GM23248 (cell line): ENCODE measurements at regions not wholly inside any gene's neighbourhood (a gene's known extent, or its start where the extent isn't known, plus 50 kb on each side); places are given as distances from the start of the nearest gene placed in this dataset.
A peak's percentile ranks its signal among the peaks of the same experiment; 100 is the strongest.
"Not testable (repeated sequence)": the region's sequence is repeated elsewhere in the genome, so short reads cannot be mapped to it uniquely, and the experiment has no call there.

Experiments
- DNase-seq: peaks from one replicate; pipeline ENCODE4 v3.0.0-alpha.2; 2015
- H2AFZ ChIP-seq: fragments of 200-600 bp; sonication (generic); 2 replicates; pipeline ENCODE4 v1.6.1; 2016; ENCODE audit warnings: antibody characterized with exemption
- H3F3A ChIP-seq: fragments of 200-600 bp; sonication (generic); 2 replicates; pipeline ENCODE4 v1.6.1; 2016; ENCODE audit warnings: mild to moderate bottlenecking, antibody characterized with exemption, mixed run types; ENCODE audit not compliant: insufficient read depth
- H3K27ac ChIP-seq: fragments of 200-600 bp; sonication (generic); 2 replicates; pipeline ENCODE4 v1.5.1; 2016; ENCODE audit warnings: mild to moderate bottlenecking
- H3K27me3 ChIP-seq: fragments of 200-600 bp; sonication (generic); replicated peaks from 2 replicates; pipeline ENCODE4 v1.6.1; 2016; ENCODE audit warnings: mild to moderate bottlenecking; ENCODE audit not compliant: insufficient read depth
- H3K36me3 ChIP-seq: fragments of 200-600 bp; sonication (generic); 2 replicates; pipeline ENCODE4 v1.6.1; 2016; ENCODE audit warnings: low read depth, mild to moderate bottlenecking
- H3K4me1 ChIP-seq: fragments of 200-600 bp; sonication (generic); 2 replicates; pipeline ENCODE4 v1.6.1; 2016; ENCODE audit warnings: mild to moderate bottlenecking; ENCODE audit not compliant: insufficient read depth
- H3K4me2 ChIP-seq: fragments of 200-600 bp; sonication (generic); one replicate; pipeline ENCODE4 v1.6.1; 2016; ENCODE audit warnings: mild to moderate bottlenecking; ENCODE audit not compliant: unreplicated experiment
- H3K4me3 ChIP-seq: fragments of 200-600 bp; sonication (generic); 2 replicates; pipeline ENCODE4 v1.5.1; 2016; ENCODE audit warnings: mild to moderate bottlenecking
- H3K79me2 ChIP-seq: fragments of 200-600 bp; sonication (generic); 2 replicates; pipeline ENCODE4 v1.6.1; 2016; ENCODE audit warnings: mild to moderate bottlenecking; ENCODE audit not compliant: insufficient read depth
- H3K9ac ChIP-seq: fragments of 200-600 bp; sonication (generic); 2 replicates; pipeline ENCODE4 v1.6.1; 2016; ENCODE audit warnings: mild to moderate bottlenecking
- H3K9me2 ChIP-seq: fragments of 200-600 bp; sonication (generic); 2 replicates; pipeline ENCODE4 v1.6.1; 2016; ENCODE audit warnings: mixed run types, mild to moderate bottlenecking, moderate library complexity; ENCODE audit not compliant: insufficient read depth
- H3K9me3 ChIP-seq: fragments of 200-600 bp; sonication (generic); one replicate; pipeline ENCODE4 v1.6.1; 2017; ENCODE audit warnings: low read depth
- H4K20me1 ChIP-seq: fragments of 200-600 bp; sonication (generic); 2 replicates; pipeline ENCODE4 v1.6.0; 2016; ENCODE audit not compliant: insufficient read depth
- EZH2 ChIP-seq: fragments of 200-600 bp; sonication (generic); IDR thresholded peaks from 2 replicates; pipeline ENCODE4 v1.6.1; 2018; ENCODE audit warnings: antibody characterized with exemption, mild to moderate bottlenecking; ENCODE audit not compliant: insufficient read depth, poor library complexity, severe bottlenecking
- EZH2phosphoT487 ChIP-seq: fragments of 200-600 bp; sonication (generic); IDR thresholded peaks from 2 replicates; pipeline ENCODE4 v1.6.1; 2018; ENCODE audit warnings: antibody characterized with exemption, moderate library complexity, mild to moderate bottlenecking, low read depth; ENCODE audit not compliant: insufficient read depth
- WGBS, 2 experiments: methylation state at CpG; one replicate each; pipeline ENCODE4 v1.1.6; 2015 to 2017; ENCODE audit warnings: low lambda C conversion rate in 2 of 2, low coverage in 1 of 2; ENCODE audit errors: missing lambda C conversion rate in 2 of 2; 5-methylcytosine and 5-hydroxymethylcytosine counted together
- in situ Hi-C: fragments of 300-500 bp; cut with MboI; formaldehyde crosslinking; loops from 2 replicates; pipeline ENCODE4 v1.15.0; 2020

- H2AFZ ChIP-seq, H3F3A ChIP-seq, H3K9ac ChIP-seq, DNase-seq, H3K27ac ChIP-seq, H4K20me1 ChIP-seq, H3K4me3 ChIP-seq, H3K79me2 ChIP-seq, H3K9me3 ChIP-seq, H3K27me3 ChIP-seq, H3K4me2 ChIP-seq, H3K36me3 ChIP-seq, in situ Hi-C loops, H3K9me2 ChIP-seq, H3K4me1 ChIP-seq: not testable (repeated sequence)
- 74 to 78% methylated on average over 7 of the region's 7 CpGs for WGBS, 2 experiments
Observed at GRCh38 chr12:64552510-64552909, 57.8 kb upstream of the RASSF3 start.

GRCh38 chr12:64553689-64554088 lies 56.6 kb upstream of the RASSF3 start:
- H2AFZ ChIP-seq, H3K4me1 ChIP-seq, H3K9me2 ChIP-seq, DNase-seq, H3K4me3 ChIP-seq, H3K4me2 ChIP-seq, H3K27me3 ChIP-seq, in situ Hi-C loops, H4K20me1 ChIP-seq, H3K36me3 ChIP-seq, H3F3A ChIP-seq, H3K9ac ChIP-seq, H3K9me3 ChIP-seq, H3K79me2 ChIP-seq, H3K27ac ChIP-seq: not testable (repeated sequence)
- 84 to 89% methylated on average over 2 of the region's 2 CpGs for WGBS, 2 experiments

- peak; percentile 17 for DNase-seq
- no peak overlapping the region for H3K4me3 ChIP-seq
- in situ Hi-C loops, result loop anchor here (5.0 kb wide), 1 partner anchor 146 kb away; no protein-coding TSS in a partner anchor
- H3K9me2 ChIP-seq, result no peaks in the 10 kb centered on the region
- H2AFZ ChIP-seq, result no peak overlapping the region
- no peak overlapping the region for H3K27ac ChIP-seq
- H3K4me2 ChIP-seq, result no peak overlapping the region
- H3K36me3 ChIP-seq, result no peaks in the 10 kb centered on the region
- peaks cover 6% of the 10 kb centered on the region for H3K27me3 ChIP-seq
- H3F3A ChIP-seq, result peaks cover 18% of the 10 kb centered on the region
- peaks cover 12% of the 10 kb centered on the region for H3K4me1 ChIP-seq
- H3K9ac ChIP-seq, result no peak overlapping the region
- no peaks in the 10 kb centered on the region for H3K9me3 ChIP-seq
- 82% methylated on average over 4 of the region's 4 CpGs for WGBS, 2 experiments
- no peak for TF ChIP-seq EZH2
- H4K20me1 ChIP-seq, result no peaks in the 10 kb centered on the region
- no peaks in the 10 kb centered on the region for H3K79me2 ChIP-seq
Observed at GRCh38 chr12:64556231-64556630, 54.1 kb upstream of the RASSF3 start.

- Histone ChIP-seq H3F3A (peaks cover 20% of the 10 kb centered on the region), H3K36me3 (no peaks in the 10 kb centered on the region), H4K20me1 (no peaks in the 10 kb centered on the region), H3K9me3 (no peaks in the 10 kb centered on the region), H3K79me2 (no peaks in the 10 kb centered on the region), H3K27ac (no peak overlapping the region), H3K4me2 (no peak overlapping the region), H3K27me3 (peaks cover 6% of the 10 kb centered on the region), H3K9ac (no peak overlapping the region), H3K9me2 (no peaks in the 10 kb centered on the region), H3K4me3 (no peak overlapping the region), H3K4me1 (peaks cover 15% of the 10 kb centered on the region), H2AFZ (no peak overlapping the region)
- TF ChIP-seq EZH2, result no peak
- no peak for TF ChIP-seq EZH2phosphoT487
- no peak for DNase-seq
- 81 to 85% methylated on average over 7 of the region's 7 CpGs for WGBS, 2 experiments
- in situ Hi-C loops, result loop anchor here (5.0 kb wide), 1 partner anchor 144 kb away; no protein-coding TSS in a partner anchor
Observed at GRCh38 chr12:64558754-64559153, 51.5 kb upstream of the RASSF3 start.

- in situ Hi-C loops, result no loop called here
Observed at GRCh38 chr12:64560396-64561301, 49.6 kb upstream of the RASSF3 start.

More at GRCh38 chr12:64560396-64561301, 49.6 kb upstream of the RASSF3 start:
- Histone ChIP-seq H3K79me2 (no peaks in the 10 kb centered on the region), H3K4me1 (peaks cover 15% of the 10 kb centered on the region), H3K4me3 (peak overlapping the region; percentile 10), H3K4me2 (peak overlapping the region; percentile 33), H2AFZ (no peak overlapping the region), H3K9me2 (no peaks in the 10 kb centered on the region), H3K9me3 (no peaks in the 10 kb centered on the region), H3K27ac (no peak overlapping the region), H3K9ac (no peak overlapping the region), H3K27me3 (peaks cover 6% of the 10 kb centered on the region), H4K20me1 (no peaks in the 10 kb centered on the region), H3F3A (peaks cover 20% of the 10 kb centered on the region), H3K36me3 (no peaks in the 10 kb centered on the region)
- TF ChIP-seq EZH2phosphoT487, result peak; percentile 97
- no peak for TF ChIP-seq EZH2
- WGBS, 2 experiments, result 34 to 39% methylated on average over 12 of the region's 12 CpGs
- DNase-seq, result peak; percentile 94
